Epithelial cell of proximal tubule (primary cell): ENCODE measurements at regions not wholly inside any gene's neighbourhood (a gene's known extent, or its start where the extent isn't known, plus 50 kb on each side); places are given as distances from the start of the nearest gene placed in this dataset.

Experiments used
- DNase-seq: peaks from one replicate; pipeline ENCODE4 v3.0.0-alpha.2; 2011; ENCODE audit warnings: low read depth
- H3K4me3 ChIP-seq: 2 replicates; pipeline ENCODE4 v1.5.1; 2011; ENCODE audit warnings: low read depth, mild to moderate bottlenecking, low read length
- CTCF ChIP-seq: conservative IDR thresholded peaks from 2 replicates; pipeline ENCODE4 v1.5.1; 2012; ENCODE audit warnings: low read depth, mild to moderate bottlenecking, low read length

- no peak overlapping the region for H3K4me3 ChIP-seq
- TF ChIP-seq CTCF = no peak
- DNase-seq = no peak
These were observed 1136.3 kb upstream of the ACO1 start for GRCh38 chr9:31248156-31248555.

- TF ChIP-seq CTCF = no peak
- no peak for DNase-seq
- no peak overlapping the region for H3K4me3 ChIP-seq
These were observed 1133.1 kb upstream of the ACO1 start for GRCh38 chr9:31251386-31251785.

GRCh38 chr9:31253800-31254762 lies 1130.4 kb upstream of the ACO1 start:
- no peak for DNase-seq
- TF ChIP-seq CTCF = no peak
- H3K4me3 ChIP-seq = no peak overlapping the region

GRCh38 chr9:31255211-31255610 lies 1129.2 kb upstream of the ACO1 start:
- DNase-seq = no peak
- H3K4me3 ChIP-seq = no peak overlapping the region
- no peak for TF ChIP-seq CTCF

- DNase-seq = no peak
- no peak for TF ChIP-seq CTCF
- no peak overlapping the region for H3K4me3 ChIP-seq
These were observed 1124.6 kb upstream of the ACO1 start for GRCh38 chr9:31259824-31260223.

GRCh38 chr9:31272456-31273295 lies 1111.8 kb upstream of the ACO1 start:
- no peak for TF ChIP-seq CTCF
- H3K4me3 ChIP-seq = no peak overlapping the region
- DNase-seq = peak; percentile 23
